ENCODE measurements at regions not wholly inside any gene's neighbourhood (a gene's known extent, or its start where the extent isn't known, plus 50 kb on each side); places are given as distances from the start of the nearest gene placed in this dataset.

DNA sequence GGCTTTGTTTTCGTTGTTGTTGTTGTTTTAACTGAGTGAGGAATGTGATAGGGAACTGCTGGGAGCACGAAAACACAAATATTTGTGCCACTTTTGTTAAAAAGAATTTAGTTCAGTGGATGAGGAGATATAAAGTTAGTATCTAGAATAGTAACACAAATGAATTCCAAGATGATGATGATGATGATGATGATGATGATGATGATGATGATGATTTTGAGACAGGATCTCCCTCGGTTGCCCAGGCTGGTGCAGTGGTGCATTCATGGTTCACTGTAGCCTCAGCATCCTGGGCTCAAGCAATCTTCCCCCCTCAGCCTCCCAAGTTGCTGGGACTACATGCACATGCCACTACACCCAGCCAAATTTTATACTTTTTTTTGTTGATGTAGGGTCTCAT lies 223.7 kb downstream of the DSEL start:
- Mint-ChIP-seq H3K27me3 (no peaks in the 10 kb centered on the region), H3K4me1 (no peaks in the 10 kb centered on the region), H3K9me3 (peaks cover 0 to 4% (median 4%) of the 10 kb centered on the region in 3 donors), H3K4me3 (no peak overlapping the region), H3K27ac (no peak overlapping the region), H3K36me3 (no peaks in the 10 kb centered on the region)
- Histone ChIP-seq H3K9me3 (no peaks in the 10 kb centered on the region), H3K4me3 (ENCODE audit: control insufficient read depth in 1 of 2, extremely low read depth in 1 of 2, low read length in 1 of 2) (no peak overlapping the region), H3K4me1 (ENCODE audit: control insufficient read depth in 1 of 2, extremely low read depth in 1 of 2, insufficient read depth in 2 of 2, low read length in 2 of 2) (no peaks in the 10 kb centered on the region), H3K27me3 (replicated peaks in 1 of 2; ENCODE audit: control insufficient read depth in 2 of 2, extremely low read depth in 1 of 2, insufficient read depth in 2 of 2, low read length in 1 of 2) (no peaks in the 10 kb centered on the region), H3K27ac (ENCODE audit: low read length) (no peak overlapping the region), H3K36me3 (ENCODE audit: control insufficient read depth in 2 of 2, extremely low read depth in 1 of 2, insufficient read depth in 1 of 2, low read length in 1 of 2) (no peaks in the 10 kb centered on the region)
- CTCF ChIA-PET: no interaction called here
- no peak for DNase-seq
- no peak for ATAC-seq (replicated peaks in 1 of 4)
- WGBS (ENCODE audit: insufficient coverage): 0% methylated on average over 1 of the region's 3 CpGs
- POLR2A ChIA-PET: no interaction called here

DNA sequence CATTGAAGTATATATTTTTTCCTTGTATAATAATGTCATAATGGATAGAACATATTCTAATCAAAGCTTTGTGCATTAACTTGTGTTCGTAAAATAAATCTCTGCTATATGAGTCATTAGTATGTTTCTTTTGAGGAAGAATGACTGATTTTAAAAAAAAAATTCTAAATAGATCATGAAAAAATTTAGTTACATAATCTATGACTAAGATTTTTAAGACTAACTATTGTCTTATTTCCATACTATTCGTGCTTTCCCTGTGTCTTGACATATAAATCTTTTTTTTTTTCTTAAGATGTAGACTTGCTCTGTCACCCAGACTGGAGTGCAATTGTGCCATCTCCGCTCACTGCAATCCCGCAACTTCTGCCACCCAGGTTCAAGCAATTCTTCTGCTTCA lies 226.1 kb downstream of the DSEL start:
- ChIA-PET POLR2A (no interaction called here), CTCF (no interaction called here)
- Histone ChIP-seq H3K36me3 (ENCODE audit: control insufficient read depth in 2 of 2, extremely low read depth in 1 of 2, insufficient read depth in 1 of 2, low read length in 1 of 2) (no peaks in the 10 kb centered on the region), H3K4me1 (ENCODE audit: control insufficient read depth in 1 of 2, extremely low read depth in 1 of 2, insufficient read depth in 2 of 2, low read length in 2 of 2) (no peaks in the 10 kb centered on the region), H3K27ac (ENCODE audit: low read length) (no peak overlapping the region), H3K4me3 (ENCODE audit: control insufficient read depth in 1 of 2, extremely low read depth in 1 of 2, low read length in 1 of 2) (no peak overlapping the region), H3K9me3 (no peaks in the 10 kb centered on the region), H3K27me3 (replicated peaks in 1 of 2; ENCODE audit: control insufficient read depth in 2 of 2, extremely low read depth in 1 of 2, insufficient read depth in 2 of 2, low read length in 1 of 2) (no peaks in the 10 kb centered on the region)
- H3K9me3 Mint-ChIP-seq: peaks cover 0 to 4% (median 4%) of the 10 kb centered on the region in 3 donors
- no peak overlapping the region for H3K4me3 Mint-ChIP-seq
- H3K27ac Mint-ChIP-seq: no peak overlapping the region
- no peaks in the 10 kb centered on the region for H3K4me1 Mint-ChIP-seq
- no peaks in the 10 kb centered on the region for H3K27me3 Mint-ChIP-seq
- ATAC-seq (replicated peaks in 1 of 4): no peak
- WGBS (ENCODE audit: insufficient coverage): no CpG with 5 or more reads among the region's 4 CpGs
- no peak for DNase-seq
- no peaks in the 10 kb centered on the region for H3K36me3 Mint-ChIP-seq

GRCh38 chr18:67285583-67285982 lies 230.9 kb downstream of the DSEL start:
- H3K27me3 ChIP-seq (replicated peaks in 1 of 2; ENCODE audit: control insufficient read depth in 2 of 2, extremely low read depth in 1 of 2, insufficient read depth in 2 of 2, low read length in 1 of 2): no peaks in the 10 kb centered on the region
- no peaks in the 10 kb centered on the region for H3K9me3 ChIP-seq
- DNase-seq: no peak
- H3K27ac ChIP-seq (ENCODE audit: low read length): no peak overlapping the region
- ChIA-PET CTCF (interaction anchor here in 1 of 2 donors (0.6 kb wide), 1 partner anchor 1397 kb away, joined by 3 read pairs; no protein-coding TSS in a partner anchor), POLR2A (no interaction called here)
- H3K36me3 ChIP-seq (ENCODE audit: control insufficient read depth in 2 of 2, extremely low read depth in 1 of 2, insufficient read depth in 1 of 2, low read length in 1 of 2): no peaks in the 10 kb centered on the region
- no peaks in the 10 kb centered on the region for H3K27me3 Mint-ChIP-seq
- H3K4me3 Mint-ChIP-seq: no peak overlapping the region
- no peak overlapping the region for H3K4me3 ChIP-seq (ENCODE audit: control insufficient read depth in 1 of 2, extremely low read depth in 1 of 2, low read length in 1 of 2)
- H3K36me3 Mint-ChIP-seq: no peaks in the 10 kb centered on the region
- no peak for ATAC-seq (replicated peaks in 1 of 4)
- WGBS (ENCODE audit: insufficient coverage): no CpG with 5 or more reads among the region's 2 CpGs
- H3K27ac Mint-ChIP-seq: no peak overlapping the region
- no peaks in the 10 kb centered on the region for H3K4me1 Mint-ChIP-seq
- no peaks in the 10 kb centered on the region for H3K9me3 Mint-ChIP-seq
- H3K4me1 ChIP-seq (ENCODE audit: control insufficient read depth in 1 of 2, extremely low read depth in 1 of 2, insufficient read depth in 2 of 2, low read length in 2 of 2): no peaks in the 10 kb centered on the region

DNA sequence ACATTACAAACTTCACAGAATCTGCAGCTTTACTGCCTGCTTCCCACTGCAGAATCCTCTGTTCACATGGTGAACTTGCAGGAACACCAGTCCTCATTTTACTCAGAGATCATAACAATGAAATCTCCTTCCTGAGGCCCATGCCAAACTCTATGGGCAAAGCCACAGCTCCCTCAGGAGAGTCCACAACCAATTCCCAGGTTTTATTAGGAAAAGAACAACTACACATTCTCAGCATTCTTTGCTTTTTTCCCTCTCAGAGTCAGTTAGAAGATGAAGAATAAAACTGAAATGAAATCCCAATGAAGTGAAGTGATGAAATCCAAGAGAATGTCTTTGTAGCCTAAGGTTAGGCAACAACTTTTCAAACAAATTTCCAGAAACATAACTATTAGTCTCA lies 233.7 kb downstream of the DSEL start:
- Histone ChIP-seq H3K27ac (ENCODE audit: low read length) (no peak overlapping the region), H3K9me3 (no peaks in the 10 kb centered on the region), H3K4me1 (ENCODE audit: control insufficient read depth in 1 of 2, extremely low read depth in 1 of 2, insufficient read depth in 2 of 2, low read length in 2 of 2) (no peaks in the 10 kb centered on the region), H3K4me3 (ENCODE audit: control insufficient read depth in 1 of 2, extremely low read depth in 1 of 2, low read length in 1 of 2) (no peak overlapping the region), H3K36me3 (ENCODE audit: control insufficient read depth in 2 of 2, extremely low read depth in 1 of 2, insufficient read depth in 1 of 2, low read length in 1 of 2) (no peaks in the 10 kb centered on the region), H3K27me3 (replicated peaks in 1 of 2; ENCODE audit: control insufficient read depth in 2 of 2, extremely low read depth in 1 of 2, insufficient read depth in 2 of 2, low read length in 1 of 2) (no peaks in the 10 kb centered on the region)
- no peak overlapping the region for H3K27ac Mint-ChIP-seq
- no peak overlapping the region for H3K4me3 Mint-ChIP-seq
- no peak for DNase-seq
- no peaks in the 10 kb centered on the region for H3K9me3 Mint-ChIP-seq
- H3K27me3 Mint-ChIP-seq: no peaks in the 10 kb centered on the region
- no peaks in the 10 kb centered on the region for H3K36me3 Mint-ChIP-seq
- POLR2A ChIA-PET: no interaction called here
- no peaks in the 10 kb centered on the region for H3K4me1 Mint-ChIP-seq
- ATAC-seq (replicated peaks in 1 of 4): no peak
- CTCF ChIA-PET: no interaction called here

DNA sequence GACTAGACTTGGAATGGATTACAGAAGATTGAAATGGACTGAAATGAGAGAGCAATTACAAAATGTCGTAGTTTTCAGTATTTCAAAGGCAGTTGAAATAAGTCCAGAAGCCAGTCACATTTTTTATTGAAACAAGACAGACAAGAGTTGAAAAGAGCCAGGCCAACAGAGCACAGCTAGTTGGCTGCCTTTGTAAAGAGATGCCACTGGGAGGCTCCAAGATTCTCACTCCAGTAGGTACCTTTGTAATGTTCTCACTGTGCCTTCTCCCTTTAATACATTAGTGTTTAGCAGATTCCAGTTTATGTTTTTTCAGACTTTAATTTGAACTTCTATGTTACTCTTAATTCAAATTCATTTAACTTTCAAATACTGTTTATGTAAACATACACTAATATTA lies 234.8 kb downstream of the DSEL start:
- Mint-ChIP-seq H3K27ac (no peak overlapping the region), H3K4me1 (no peaks in the 10 kb centered on the region), H3K9me3 (no peaks in the 10 kb centered on the region), H3K27me3 (no peaks in the 10 kb centered on the region), H3K36me3 (no peaks in the 10 kb centered on the region), H3K4me3 (no peak overlapping the region)
- POLR2A ChIA-PET: no interaction called here
- Histone ChIP-seq H3K27me3 (replicated peaks in 1 of 2; ENCODE audit: control insufficient read depth in 2 of 2, extremely low read depth in 1 of 2, insufficient read depth in 2 of 2, low read length in 1 of 2) (no peaks in the 10 kb centered on the region), H3K4me1 (ENCODE audit: control insufficient read depth in 1 of 2, extremely low read depth in 1 of 2, insufficient read depth in 2 of 2, low read length in 2 of 2) (no peaks in the 10 kb centered on the region), H3K36me3 (ENCODE audit: control insufficient read depth in 2 of 2, extremely low read depth in 1 of 2, insufficient read depth in 1 of 2, low read length in 1 of 2) (no peaks in the 10 kb centered on the region), H3K9me3 (no peaks in the 10 kb centered on the region), H3K4me3 (ENCODE audit: control insufficient read depth in 1 of 2, extremely low read depth in 1 of 2, low read length in 1 of 2) (no peak overlapping the region), H3K27ac (ENCODE audit: low read length) (no peak overlapping the region)
- ATAC-seq (replicated peaks in 1 of 4) (no peak), DNase-seq (no peak)
- CTCF ChIA-PET: no interaction called here
- no CpG with 5 or more reads among the region's 1 CpG for WGBS (ENCODE audit: insufficient coverage)

GRCh38 chr18:67280486-67281242 lies 235.9 kb downstream of the DSEL start:
- POLR2A ChIA-PET: no interaction called here
- Histone ChIP-seq H3K4me1 (ENCODE audit: control insufficient read depth in 1 of 2, extremely low read depth in 1 of 2, insufficient read depth in 2 of 2, low read length in 2 of 2) (no peaks in the 10 kb centered on the region), H3K27me3 (replicated peaks in 1 of 2; ENCODE audit: control insufficient read depth in 2 of 2, extremely low read depth in 1 of 2, insufficient read depth in 2 of 2, low read length in 1 of 2) (no peaks in the 10 kb centered on the region), H3K4me3 (ENCODE audit: control insufficient read depth in 1 of 2, extremely low read depth in 1 of 2, low read length in 1 of 2) (no peak overlapping the region), H3K36me3 (ENCODE audit: control insufficient read depth in 2 of 2, extremely low read depth in 1 of 2, insufficient read depth in 1 of 2, low read length in 1 of 2) (no peaks in the 10 kb centered on the region), H3K27ac (ENCODE audit: low read length) (no peak overlapping the region), H3K9me3 (no peaks in the 10 kb centered on the region)
- H3K27me3 Mint-ChIP-seq: no peaks in the 10 kb centered on the region
- H3K27ac Mint-ChIP-seq: no peak overlapping the region
- DNase-seq (no peak), ATAC-seq (replicated peaks in 1 of 4) (no peak)
- no peak overlapping the region for H3K4me3 Mint-ChIP-seq
- H3K36me3 Mint-ChIP-seq: no peaks in the 10 kb centered on the region
- CTCF ChIA-PET: no interaction called here
- WGBS (ENCODE audit: insufficient coverage): 92% methylated on average over 2 of the region's 5 CpGs
- no peaks in the 10 kb centered on the region for H3K4me1 Mint-ChIP-seq
- H3K9me3 Mint-ChIP-seq: no peaks in the 10 kb centered on the region

GRCh38 chr18:67279988-67280387 lies 236.5 kb downstream of the DSEL start:
- ChIA-PET POLR2A (interaction anchor here in 1 of 2 donors (0.7 kb wide), 1 partner anchor 13 kb away, joined by 3 read pairs; no protein-coding TSS in a partner anchor), CTCF (no interaction called here)
- Histone ChIP-seq H3K27ac (ENCODE audit: low read length) (no peak overlapping the region), H3K9me3 (no peaks in the 10 kb centered on the region), H3K36me3 (ENCODE audit: control insufficient read depth in 2 of 2, extremely low read depth in 1 of 2, insufficient read depth in 1 of 2, low read length in 1 of 2) (no peaks in the 10 kb centered on the region), H3K4me3 (ENCODE audit: control insufficient read depth in 1 of 2, extremely low read depth in 1 of 2, low read length in 1 of 2) (no peak overlapping the region), H3K27me3 (replicated peaks in 1 of 2; ENCODE audit: control insufficient read depth in 2 of 2, extremely low read depth in 1 of 2, insufficient read depth in 2 of 2, low read length in 1 of 2) (no peaks in the 10 kb centered on the region), H3K4me1 (ENCODE audit: control insufficient read depth in 1 of 2, extremely low read depth in 1 of 2, insufficient read depth in 2 of 2, low read length in 2 of 2) (no peaks in the 10 kb centered on the region)
- H3K27me3 Mint-ChIP-seq: peaks cover 0 to 4% of the 10 kb centered on the region in 2 donors
- H3K9me3 Mint-ChIP-seq: no peaks in the 10 kb centered on the region
- WGBS (ENCODE audit: insufficient coverage): no CpG with 5 or more reads among the region's 3 CpGs
- no peak overlapping the region for H3K4me3 Mint-ChIP-seq
- ATAC-seq (replicated peaks in 1 of 4): no peak
- no peaks in the 10 kb centered on the region for H3K4me1 Mint-ChIP-seq
- no peak overlapping the region for H3K27ac Mint-ChIP-seq
- no peak for DNase-seq
- no peaks in the 10 kb centered on the region for H3K36me3 Mint-ChIP-seq

Data from T-cell (primary cell).